Small intestine (tissue), 7 donors: ENCODE measurements at regions not wholly inside any gene's neighbourhood (a gene's known extent, or its start where the extent isn't known, plus 50 kb on each side); places are given as distances from the start of the nearest gene placed in this dataset.

ENCODE experiments used
- DNase-seq, 2 donors: peaks; one replicate each; pipeline versions ENCODE4 v3.0.0 to v3.0.0-alpha.2; 2013
- FAIRE-seq: peaks from 2 replicates; lab custom pipeline; 2012; peaks lifted over from hg19 to GRCh38; lab: Jason Lieb, UNC
- H3K27ac ChIP-seq, 3 donors: one replicate each; pipeline ENCODE4 v1.5.1; 2013; ENCODE audit warnings: low read length in 2 of 3, mild to moderate bottlenecking in 2 of 3, control low read depth in 1 of 3, inconsistent platforms in 1 of 3, low read depth in 1 of 3, moderate library complexity in 1 of 3
- H3K27me3 ChIP-seq, 3 donors: one replicate each; pipeline ENCODE4 v1.6.1; 2013; ENCODE audit warnings: low read length in 3 of 3, inconsistent platforms in 1 of 3; ENCODE audit not compliant: control insufficient read depth in 3 of 3, insufficient read depth in 3 of 3
- H3K36me3 ChIP-seq, 3 donors: one replicate each; pipeline ENCODE4 v1.6.1; 2013; ENCODE audit warnings: low read length in 3 of 3, inconsistent platforms in 1 of 3, low read depth in 1 of 3, mild to moderate bottlenecking in 1 of 3, moderate library complexity in 1 of 3; ENCODE audit not compliant: control insufficient read depth in 3 of 3, insufficient read depth in 2 of 3
- H3K4me1 ChIP-seq, 3 donors: one replicate each; pipeline ENCODE4 v1.6.1; 2013; ENCODE audit warnings: low read length in 2 of 3, inconsistent platforms in 1 of 3, low read depth in 1 of 3, mild to moderate bottlenecking in 1 of 3, moderate library complexity in 1 of 3; ENCODE audit not compliant: control insufficient read depth in 3 of 3, insufficient read depth in 2 of 3
- H3K4me3 ChIP-seq, 3 donors: one replicate each; pipeline ENCODE4 v1.5.1; 2013; ENCODE audit warnings: low read length in 3 of 3, control low read depth in 1 of 3, inconsistent platforms in 1 of 3, low read depth in 1 of 3, mild to moderate bottlenecking in 1 of 3, moderate library complexity in 1 of 3
- H3K9me3 ChIP-seq, 2 donors: one replicate each; pipeline ENCODE4 v1.6.1; 2013; ENCODE audit warnings: low read depth in 1 of 2, low read length in 1 of 2; ENCODE audit not compliant: control insufficient read depth in 2 of 2, insufficient read depth in 1 of 2
- WGBS, 3 donors: extraction: QIAGEN DNeasy Blood & Tissue Kit; methylation state at CpG; one replicate each; pipeline ENCODE4 v1.1.7; 2013; 5-methylcytosine and 5-hydroxymethylcytosine counted together
- donor health status: healthy with polysubstance abuse.
- donor health status: control.
- donor health status: control.
- donor health status: Bipolar disorder and iron deficiency.
- donor health status: healthy.

- H3K27ac ChIP-seq: no peak overlapping the region
- no peak for FAIRE-seq
Observed at GRCh38 chr3:132220986-132221385, 96.2 kb upstream of the ACP3 start.

GRCh38 chr3:132222868-132223538 is 94.2 kb upstream of the ACP3 start:
- H3K27me3 ChIP-seq: peaks cover 0 to 4% (median 2%) of the 10 kb centered on the region in 3 donors
- H3K27ac ChIP-seq: no peak overlapping the region
- DNase-seq: no peak
- H3K36me3 ChIP-seq: no peaks in the 10 kb centered on the region
- WGBS, 3 donors: 64 to 80% (median 65%) methylated on average over 6 of the region's 6 CpGs
- no peaks in the 10 kb centered on the region for H3K9me3 ChIP-seq
- no peaks in the 10 kb centered on the region for H3K4me1 ChIP-seq
- H3K4me3 ChIP-seq: no peak overlapping the region
- FAIRE-seq: no peak

More at GRCh38 chr3:132220986-132221385, 96.2 kb upstream of the ACP3 start:
- Histone ChIP-seq H3K27me3 (peaks cover 0 to 2% (median 0%) of the 10 kb centered on the region in 3 donors), H3K9me3 (no peaks in the 10 kb centered on the region), H3K4me3 (no peak overlapping the region), H3K4me1 (no peaks in the 10 kb centered on the region), H3K36me3 (no peaks in the 10 kb centered on the region)
- DNase-seq: no peak
- 47 to 75% (median 52%) methylated on average over 4 of the region's 4 CpGs for WGBS, 3 donors

- no peaks in the 10 kb centered on the region for H3K4me1 ChIP-seq
- H3K4me3 ChIP-seq: no peak overlapping the region
- 77 to 80% (median 78%) methylated on average over 2 of the region's 2 CpGs for WGBS, 3 donors
- no peaks in the 10 kb centered on the region for H3K9me3 ChIP-seq
- peaks cover 0 to 4% (median 0%) of the 10 kb centered on the region in 3 donors for H3K27me3 ChIP-seq
- DNase-seq: no peak
- no peak for FAIRE-seq
- no peaks in the 10 kb centered on the region for H3K36me3 ChIP-seq
- no peak overlapping the region for H3K27ac ChIP-seq
Observed at GRCh38 chr3:132225664-132226063, 91.5 kb upstream of the ACP3 start.

- Histone ChIP-seq H3K4me3 (no peak overlapping the region), H3K9me3 (no peaks in the 10 kb centered on the region), H3K27me3 (peaks cover 0 to 6% (median 0%) of the 10 kb centered on the region in 3 donors), H3K36me3 (no peaks in the 10 kb centered on the region), H3K27ac (no peak overlapping the region), H3K4me1 (no peaks in the 10 kb centered on the region)
- 52 to 87% (median 54%) methylated on average over 3 of the region's 3 CpGs for WGBS, 3 donors
- FAIRE-seq (no peak), DNase-seq (no peak)
Observed at GRCh38 chr3:132228923-132229322, 88.3 kb upstream of the ACP3 start.

- DNase-seq (no peak), FAIRE-seq (no peak)
- H3K36me3 ChIP-seq: no peaks in the 10 kb centered on the region
- 70 to 83% (median 77%) methylated on average over 2 of the region's 2 CpGs for WGBS, 3 donors
- H3K4me3 ChIP-seq: no peak overlapping the region
- H3K4me1 ChIP-seq: no peaks in the 10 kb centered on the region
- H3K9me3 ChIP-seq: no peaks in the 10 kb centered on the region
- H3K27me3 ChIP-seq: peaks cover 0 to 6% (median 0%) of the 10 kb centered on the region in 3 donors
- no peak overlapping the region for H3K27ac ChIP-seq
Observed at GRCh38 chr3:132229641-132230040, 87.6 kb upstream of the ACP3 start.

GRCh38 chr3:132230156-132231000 is 86.8 kb upstream of the ACP3 start:
- Histone ChIP-seq H3K4me1 (no peaks in the 10 kb centered on the region), H3K9me3 (no peaks in the 10 kb centered on the region), H3K27ac (no peak overlapping the region), H3K27me3 (peaks cover 0 to 6% (median 0%) of the 10 kb centered on the region in 3 donors), H3K36me3 (no peaks in the 10 kb centered on the region), H3K4me3 (no peak overlapping the region)
- FAIRE-seq (no peak), DNase-seq (no peak)
- WGBS, 3 donors: 71 to 83% (median 76%) methylated on average over 8 of the region's 8 CpGs

- Histone ChIP-seq H3K9me3 (no peaks in the 10 kb centered on the region), H3K27me3 (peaks cover 0 to 3% (median 0%) of the 10 kb centered on the region in 3 donors), H3K4me1 (no peaks in the 10 kb centered on the region), H3K27ac (no peak overlapping the region), H3K4me3 (no peak overlapping the region), H3K36me3 (no peaks in the 10 kb centered on the region)
- FAIRE-seq (no peak), DNase-seq (no peak)
Observed at GRCh38 chr3:132231633-132232032, 85.6 kb upstream of the ACP3 start.

GRCh38 chr3:132232231-132232792 is 84.9 kb upstream of the ACP3 start:
- no peak for DNase-seq
- no peaks in the 10 kb centered on the region for H3K4me1 ChIP-seq

More at GRCh38 chr3:132232231-132232792, 84.9 kb upstream of the ACP3 start:
- Histone ChIP-seq H3K9me3 (no peaks in the 10 kb centered on the region), H3K27ac (no peak overlapping the region), H3K36me3 (no peaks in the 10 kb centered on the region), H3K27me3 (peaks cover 0 to 3% (median 0%) of the 10 kb centered on the region in 3 donors), H3K4me3 (no peak overlapping the region)
- 3 to 33% (median 29%) methylated on average over 2 of the region's 2 CpGs for WGBS, 3 donors
- no peak for FAIRE-seq
